A673 (cell line): ENCODE measurements at regions not wholly inside any gene's neighbourhood (a gene's known extent, or its start where the extent isn't known, plus 50 kb on each side); places are given as distances from the start of the nearest gene placed in this dataset.

Experiments
- BruUV-seq: library from RNA; stranded (reverse); fragments of 400-500 nt; replicated peaks from 2 replicates; lab custom pipeline; 2021; lab: Mats Ljungman, UMichigan
- CTCF ChIA-PET: fragments of 300-600 bp; sonication (Branson Sonifier 250); formaldehyde crosslinking; loops from one replicate; lab custom pipeline; 2022; ENCODE audit warnings: antibody characterized with exemption; lab: Charles Lee
- POLR2A ChIA-PET: fragments of 300-600 bp; sonication (Branson Sonifier 250); formaldehyde crosslinking; loops from one replicate; lab custom pipeline; 2022; ENCODE audit warnings: antibody characterized with exemption; ENCODE audit not compliant: low non-redundant PET; lab: Charles Lee
- DNase-seq: peaks from one replicate; pipeline ENCODE4 v3.0.0-alpha.2; 2015; ENCODE audit warnings: low spot score
- H3K27ac ChIP-seq: fragments of 200-600 bp; sonication (generic); 2 replicates; pipeline ENCODE4 v1.5.1; 2016; ENCODE audit warnings: mixed run types, low read depth, mild to moderate bottlenecking, mixed read lengths, antibody characterized with exemption, low read length; ENCODE audit not compliant: poor library complexity, severe bottlenecking
- H3K27me3 ChIP-seq: fragments of 200-600 bp; sonication (generic); replicated peaks from 2 replicates; pipeline ENCODE4 v1.6.1; 2017; ENCODE audit warnings: mixed run types, low read depth, mild to moderate bottlenecking, mixed read lengths, antibody characterized with exemption, low read length; ENCODE audit not compliant: insufficient read depth, poor library complexity
- H3K36me3 ChIP-seq: fragments of 200-600 bp; sonication (generic); 2 replicates; pipeline ENCODE4 v1.6.1; 2016; ENCODE audit warnings: mixed run types, mild to moderate bottlenecking, mixed read lengths, antibody characterized with exemption, low read length; ENCODE audit not compliant: insufficient read depth, poor library complexity, severe bottlenecking
- H3K4me1 ChIP-seq: fragments of 200-600 bp; sonication (generic); 2 replicates; pipeline ENCODE4 v1.6.1; 2017; ENCODE audit warnings: mixed run types, mild to moderate bottlenecking, mixed read lengths, antibody characterized with exemption, low read length; ENCODE audit not compliant: insufficient read depth, poor library complexity, severe bottlenecking
- H3K4me3 ChIP-seq: fragments of 200-600 bp; sonication (generic); 2 replicates; pipeline ENCODE4 v1.5.1; 2016; ENCODE audit warnings: low read depth, mixed run types, mild to moderate bottlenecking, mixed read lengths, low read length; ENCODE audit not compliant: poor library complexity, severe bottlenecking
- H3K9me3 ChIP-seq: fragments of 200-600 bp; sonication (generic); 2 replicates; pipeline ENCODE4 v1.6.1; 2016; ENCODE audit warnings: mixed run types, low read depth, mild to moderate bottlenecking, mixed read lengths, antibody characterized with exemption, low read length; ENCODE audit not compliant: poor library complexity, severe bottlenecking
- CTCF ChIP-seq: fragments of 300-800, 200-600 bp; sonication (generic); conservative IDR thresholded peaks from 2 replicates; pipeline ENCODE4 v1.5.1; 2017; ENCODE audit warnings: low read depth, mild to moderate bottlenecking, antibody characterized with exemption, low read length, moderate library complexity, mixed read lengths
- EZH2 ChIP-seq: fragments of 200-600 bp; sonication (generic); IDR thresholded peaks from 2 replicates; pipeline ENCODE4 v1.6.1; 2017; ENCODE audit warnings: borderline replicate concordance, low read depth, mild to moderate bottlenecking, mixed read lengths, antibody characterized with exemption, low read length; ENCODE audit not compliant: poor library complexity, severe bottlenecking
- intact Hi-C: fragments of 100-400 bp; cut with micrococcal nuclease; formaldehyde crosslinking; loops from one replicate; pipeline ENCODE4 v1.10.0; 2022; ENCODE audit not compliant: unreplicated experiment

DNA sequence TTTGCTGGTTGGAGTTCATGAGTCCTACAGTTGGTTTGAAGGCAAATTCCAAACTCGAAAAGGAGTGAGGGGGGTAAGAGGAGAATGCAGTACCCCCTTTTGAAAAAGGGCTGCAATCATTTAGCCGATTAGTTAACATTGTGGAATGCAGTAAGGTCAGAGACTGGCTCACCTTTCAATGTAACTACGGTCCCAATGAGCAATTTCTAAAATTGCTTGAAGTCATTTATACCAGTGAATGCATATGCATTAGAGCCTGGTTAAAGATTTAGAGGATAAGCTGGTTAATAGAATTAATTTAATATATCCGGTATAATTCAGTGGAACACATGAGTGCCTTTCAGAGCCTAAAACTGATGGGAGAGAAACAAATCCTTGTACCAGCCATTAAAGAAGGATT is 172.6 kb upstream of the PAPPA start:
- H3K36me3 ChIP-seq = no peaks in the 10 kb centered on the region
- CTCF ChIA-PET = no interaction called here
- intact Hi-C loops = loop anchor here (1.0 to 5.0 kb wide), 2 partner anchors 142 to 384 kb away; no protein-coding TSS in a partner anchor
- no peak overlapping the region for H3K4me3 ChIP-seq
- no peak for TF ChIP-seq CTCF
- TF ChIP-seq EZH2 = no peak
- DNase-seq = peak; percentile 91
- no TSS peak for BruUV-seq
- H3K4me1 ChIP-seq = peaks cover 47% of the 10 kb centered on the region
- H3K27me3 ChIP-seq = no peaks in the 10 kb centered on the region
- peaks cover 4% of the 10 kb centered on the region for H3K9me3 ChIP-seq
- POLR2A ChIA-PET = interaction anchor here (0.6 kb wide), 1 partner anchor 12 kb away, joined by 3 read pairs; no protein-coding TSS in a partner anchor
- H3K27ac ChIP-seq = peak overlapping the region; percentile 51

DNA sequence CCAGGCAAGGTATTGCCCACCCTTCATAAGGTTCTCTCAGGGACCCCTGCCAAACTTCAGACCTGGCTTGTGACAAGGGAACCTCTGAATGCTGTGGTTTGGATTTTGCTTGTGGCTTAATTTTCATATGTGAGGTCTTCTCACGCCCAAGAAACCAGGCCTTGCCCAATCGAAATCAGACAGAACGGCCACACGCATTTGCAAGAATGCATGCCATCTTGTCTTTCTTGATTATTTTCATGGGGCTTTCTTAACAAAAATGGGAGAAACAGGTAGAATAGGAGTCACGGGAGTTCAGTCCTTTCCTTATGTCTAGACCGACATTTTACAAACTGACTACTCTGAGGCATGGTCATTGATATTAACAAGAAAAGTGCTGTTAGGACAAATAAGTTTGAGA is 170.2 kb upstream of the PAPPA start:
- Histone ChIP-seq H3K36me3 (no peaks in the 10 kb centered on the region), H3K27ac (no peak overlapping the region), H3K4me1 (peaks cover 35% of the 10 kb centered on the region), H3K27me3 (no peaks in the 10 kb centered on the region), H3K4me3 (no peak overlapping the region), H3K9me3 (no peaks in the 10 kb centered on the region)
- no TSS peak for BruUV-seq
- ChIA-PET CTCF (no interaction called here), POLR2A (no interaction called here)
- TF ChIP-seq EZH2 = no peak
- no peak for TF ChIP-seq CTCF
- intact Hi-C loops = loop anchor here (5.0 kb wide), 1 partner anchor 386 kb away; no protein-coding TSS in a partner anchor
- no peak for DNase-seq

DNA sequence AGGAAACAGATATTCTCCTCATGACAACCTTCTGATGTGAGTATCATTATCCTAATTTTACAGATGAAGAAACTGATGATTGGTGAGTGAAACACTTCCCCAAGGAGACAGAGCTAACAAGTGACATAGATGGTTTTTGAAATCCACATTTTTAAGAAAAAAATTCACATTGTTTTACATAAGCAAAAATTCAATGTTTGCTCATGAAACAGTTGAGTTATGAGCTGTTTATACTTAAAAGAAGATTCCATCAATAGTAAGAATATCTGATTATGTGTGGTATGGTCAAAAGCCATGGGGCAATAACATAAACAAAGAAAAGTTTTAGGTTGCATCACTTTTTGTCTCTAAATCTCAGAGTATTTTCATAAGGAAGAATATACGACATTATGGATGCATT is 167.9 kb upstream of the PAPPA start:
- Histone ChIP-seq H3K27me3 (no peaks in the 10 kb centered on the region), H3K4me3 (no peak overlapping the region), H3K36me3 (no peaks in the 10 kb centered on the region), H3K4me1 (peaks cover 16% of the 10 kb centered on the region), H3K27ac (no peak overlapping the region), H3K9me3 (no peaks in the 10 kb centered on the region)
- ChIA-PET CTCF (no interaction called here), POLR2A (no interaction called here)
- intact Hi-C loops = no loop called here
- no TSS peak for BruUV-seq
- DNase-seq = no peak
- no peak for TF ChIP-seq EZH2
- TF ChIP-seq CTCF = no peak
